NCI-H748 (cell line): ENCODE measurements at regions not wholly inside any gene's neighbourhood (a gene's known extent, or its start where the extent isn't known, plus 50 kb on each side); places are given as distances from the start of the nearest gene placed in this dataset.

Experiments used
- DNase-seq: peaks from one replicate; lab custom pipeline; 2025; ENCODE audit not compliant: unreplicated experiment; lab: John Stamatoyannopoulos, UW

GRCh38 chr10:89879121-89879520 is 177.7 kb downstream of the KIF20B start:
- DNase-seq = no peak

DNA sequence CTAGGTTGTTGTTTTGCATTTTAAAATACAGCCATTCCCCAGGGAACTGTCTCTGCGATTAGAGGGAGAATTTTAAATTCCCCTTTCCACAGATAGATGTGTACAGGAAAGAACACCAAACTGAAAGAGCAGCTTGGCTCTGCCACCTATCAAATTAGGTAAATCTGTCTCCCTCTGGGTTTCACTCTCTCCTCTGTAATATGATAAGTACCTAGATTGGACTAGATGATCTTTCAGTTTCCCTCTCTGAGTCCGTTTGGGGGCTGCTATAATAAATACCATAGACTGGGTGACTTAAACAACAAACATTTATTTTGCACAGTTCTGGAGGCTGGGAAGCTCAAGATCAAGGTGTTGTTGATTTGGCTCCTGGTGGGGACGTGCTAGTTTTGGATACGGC is 186.0 kb downstream of the KIF20B start:
- no peak for DNase-seq

- no peak for DNase-seq
Observed at GRCh38 chr10:89887830-89888229, 186.4 kb downstream of the KIF20B start.

DNA sequence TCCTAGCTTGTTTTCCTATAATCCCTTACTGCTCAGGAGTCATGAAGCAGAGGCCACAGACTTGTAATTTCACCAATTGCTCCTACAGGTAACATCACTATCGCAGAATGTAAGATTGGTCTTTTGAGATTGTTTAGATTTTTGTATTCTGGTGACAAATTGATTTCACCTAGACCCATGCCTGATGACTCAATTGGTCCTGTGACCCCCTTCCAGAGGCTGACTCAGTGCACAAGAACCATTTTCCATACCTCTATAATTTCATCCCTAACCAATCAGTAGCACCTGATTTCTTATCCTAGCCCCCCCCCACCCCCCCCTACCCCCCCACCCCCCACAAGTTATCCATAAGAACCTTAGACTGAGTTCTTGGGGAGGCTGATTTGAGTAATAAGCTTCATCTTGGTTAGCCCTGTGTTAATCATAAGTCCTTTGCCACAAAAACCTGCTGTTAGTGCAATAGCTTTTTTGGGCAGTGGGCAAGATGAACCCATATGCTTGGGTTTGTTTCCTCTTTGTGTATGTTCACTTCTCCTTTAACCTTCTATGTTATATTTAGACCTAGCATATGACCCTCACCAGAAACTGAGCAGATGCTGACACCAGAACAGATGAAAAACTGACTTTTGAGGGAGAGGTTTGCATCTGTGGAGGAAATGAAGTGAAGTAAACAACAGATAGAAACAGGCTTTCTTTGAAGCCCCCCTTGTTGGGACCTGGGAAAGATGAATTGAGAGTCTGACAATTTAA is 187.1 kb downstream of the KIF20B start:
- no peak for DNase-seq

GRCh38 chr10:89889606-89890005 is 188.2 kb downstream of the KIF20B start:
- no peak for DNase-seq

GRCh38 chr10:89891006-89891535 is 189.7 kb downstream of the KIF20B start:
- DNase-seq = no peak

GRCh38 chr10:89894051-89894450 is 192.7 kb downstream of the KIF20B start:
- DNase-seq = no peak

GRCh38 chr10:89900554-89900953 is 199.2 kb downstream of the KIF20B start:
- DNase-seq = no peak

DNA sequence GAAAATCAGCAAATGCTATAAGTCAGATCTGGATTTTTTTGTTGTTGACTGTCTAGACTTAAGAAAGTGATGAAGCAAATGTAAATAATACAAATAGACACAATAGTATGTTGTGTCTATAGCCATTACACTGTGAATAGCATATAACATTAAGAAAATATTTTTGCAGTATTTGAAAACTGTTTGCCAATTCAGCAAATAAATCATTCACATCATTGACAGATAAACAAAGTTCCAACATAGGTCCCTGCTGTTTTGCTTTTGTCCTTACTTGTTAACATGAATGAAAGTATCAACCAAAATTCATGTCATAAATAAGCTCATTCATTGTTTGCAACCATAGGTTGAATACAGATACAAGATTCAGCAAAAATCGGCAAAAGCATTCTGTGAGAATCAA is 200.5 kb downstream of the KIF20B start:
- DNase-seq = no peak

- no peak for DNase-seq
Observed at GRCh38 chr10:89904755-89905154, 203.4 kb downstream of the KIF20B start.

- DNase-seq = no peak
Observed at GRCh38 chr10:89909752-89910151, 208.4 kb downstream of the KIF20B start.

DNA sequence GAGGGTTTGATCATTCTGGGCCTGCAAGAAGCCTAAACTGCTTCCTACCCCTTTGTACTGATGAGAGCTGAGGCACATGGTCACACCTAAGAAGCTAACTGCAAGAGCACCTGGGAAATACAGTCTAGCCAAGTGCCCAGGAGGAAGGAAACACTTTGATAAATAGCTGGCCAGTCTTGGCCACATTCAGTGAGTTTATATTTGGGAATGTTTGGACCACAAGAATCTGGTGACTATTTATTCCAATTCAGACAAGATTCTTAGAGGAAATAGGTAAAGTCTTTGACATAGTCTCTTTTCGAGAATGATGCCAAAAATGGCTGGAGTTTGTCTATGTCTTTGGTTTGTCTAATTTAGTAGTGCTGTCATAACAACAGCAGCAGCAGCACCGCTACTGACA is 213.6 kb downstream of the KIF20B start:
- no peak for DNase-seq

DNA sequence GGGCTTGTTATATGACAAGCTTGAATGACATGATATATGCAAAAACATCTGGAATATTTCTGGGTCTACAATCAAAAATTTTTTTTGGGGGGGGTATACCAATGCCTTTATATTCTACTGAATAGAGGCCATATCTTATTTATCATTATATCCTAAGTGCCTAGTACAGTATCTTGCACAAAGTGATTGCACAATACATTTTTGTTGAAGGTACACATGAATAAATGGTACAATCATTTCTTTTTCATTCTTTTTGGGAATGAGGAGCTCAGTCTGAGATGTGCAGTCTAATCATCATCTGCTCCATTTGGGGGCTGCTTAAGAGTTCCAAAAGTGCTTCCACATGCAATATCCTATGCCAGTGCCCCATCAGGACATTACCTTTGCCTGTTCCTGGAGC is 214.6 kb downstream of the KIF20B start:
- no peak for DNase-seq

- DNase-seq = no peak
Observed at GRCh38 chr10:89916468-89917215, 215.3 kb downstream of the KIF20B start.

DNA sequence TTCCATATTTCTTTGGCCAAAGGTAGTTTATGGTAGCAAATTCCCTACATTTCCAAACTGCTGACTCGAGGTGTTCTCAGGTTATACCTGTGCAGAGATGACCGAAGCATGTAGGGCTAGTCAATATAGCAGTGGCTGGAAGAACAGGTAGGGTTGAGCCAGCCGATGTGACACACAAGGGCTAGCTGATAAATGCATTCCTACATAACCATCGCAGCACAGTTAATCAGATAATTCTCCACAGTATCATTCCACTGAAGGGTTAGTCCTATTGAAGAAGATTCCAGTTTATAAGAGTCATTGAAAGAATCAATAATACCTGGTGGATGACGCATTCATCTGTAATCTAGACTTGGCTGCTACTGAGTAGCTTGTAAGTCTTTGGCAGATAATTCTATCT is 220.0 kb downstream of the KIF20B start:
- DNase-seq = no peak

DNA sequence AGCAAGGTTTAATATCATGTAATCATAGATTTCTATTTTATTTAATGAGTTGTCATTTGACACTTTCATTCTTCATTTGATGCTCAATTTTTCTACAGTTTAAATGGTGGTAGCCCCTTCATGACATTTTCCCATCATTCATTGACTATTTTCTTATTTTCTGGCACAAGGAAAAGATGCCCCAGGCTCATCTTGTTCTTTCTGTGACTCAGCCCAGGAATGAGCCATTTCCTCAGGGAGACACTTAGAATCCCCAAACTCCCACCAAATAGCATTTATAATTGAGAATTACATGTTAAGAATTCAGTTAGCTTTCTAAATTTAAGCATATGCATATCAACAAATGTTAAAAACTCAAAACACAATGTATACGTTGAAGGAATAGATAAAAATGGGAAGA is 222.3 kb downstream of the KIF20B start:
- no peak for DNase-seq

DNA sequence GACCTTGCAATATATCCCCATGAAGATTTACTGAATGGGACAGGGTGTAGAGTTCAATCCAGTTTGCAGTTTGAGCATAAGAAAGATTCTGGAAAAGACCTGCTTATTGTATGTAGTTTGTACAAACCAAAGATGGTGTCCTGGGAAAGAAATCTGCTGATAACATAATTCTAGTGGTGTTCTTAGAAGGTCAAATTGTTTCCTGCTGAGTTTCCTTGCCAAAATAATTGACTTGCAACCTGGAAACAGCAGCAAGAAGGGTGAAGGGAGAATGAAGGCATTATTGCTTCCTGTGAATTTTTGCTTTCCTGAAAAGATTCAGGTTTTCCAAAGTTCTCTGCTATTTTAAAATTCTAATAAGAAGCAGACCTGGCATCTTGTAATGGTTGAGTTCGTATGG is 222.9 kb downstream of the KIF20B start:
- DNase-seq = no peak

GRCh38 chr10:89926736-89927135 is 225.3 kb downstream of the KIF20B start:
- DNase-seq = no peak

DNA sequence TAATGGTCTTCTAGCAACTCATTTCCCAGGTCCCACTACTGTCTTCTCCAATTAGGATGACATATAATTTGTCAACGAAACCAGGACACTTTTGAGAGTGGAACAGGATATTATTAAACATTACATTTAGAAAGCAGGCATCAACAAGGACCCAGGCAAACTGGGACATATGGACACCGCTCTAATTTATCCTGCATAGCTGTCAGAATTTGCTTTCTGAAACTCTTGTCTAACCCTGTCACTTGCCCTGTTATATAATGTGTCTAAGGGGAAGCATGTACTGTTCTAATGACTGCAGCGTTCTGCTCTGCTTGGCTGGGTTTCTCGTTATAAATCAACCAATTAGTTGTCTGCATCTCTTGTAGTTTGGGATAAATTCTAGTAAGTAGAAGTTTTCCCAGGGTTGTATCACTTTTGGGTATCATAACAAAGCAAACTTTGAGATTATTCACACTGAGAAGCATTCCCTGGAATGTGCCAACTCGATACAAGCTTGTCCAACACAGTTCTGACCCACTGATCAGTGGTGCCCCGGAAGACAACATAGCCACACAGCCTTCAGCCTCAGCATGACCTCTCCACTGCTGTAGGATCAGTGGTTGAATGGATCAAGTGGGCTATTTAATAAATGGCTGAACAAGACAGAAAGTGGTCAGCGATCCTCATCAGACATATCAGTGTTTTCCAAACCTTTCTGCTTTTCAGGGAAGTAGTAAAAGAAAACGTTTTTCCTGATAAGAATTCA is 228.1 kb downstream of the KIF20B start:
- no peak for DNase-seq

- DNase-seq = no peak
Observed at GRCh38 chr10:89937494-89937893, 236.1 kb downstream of the KIF20B start.

DNA sequence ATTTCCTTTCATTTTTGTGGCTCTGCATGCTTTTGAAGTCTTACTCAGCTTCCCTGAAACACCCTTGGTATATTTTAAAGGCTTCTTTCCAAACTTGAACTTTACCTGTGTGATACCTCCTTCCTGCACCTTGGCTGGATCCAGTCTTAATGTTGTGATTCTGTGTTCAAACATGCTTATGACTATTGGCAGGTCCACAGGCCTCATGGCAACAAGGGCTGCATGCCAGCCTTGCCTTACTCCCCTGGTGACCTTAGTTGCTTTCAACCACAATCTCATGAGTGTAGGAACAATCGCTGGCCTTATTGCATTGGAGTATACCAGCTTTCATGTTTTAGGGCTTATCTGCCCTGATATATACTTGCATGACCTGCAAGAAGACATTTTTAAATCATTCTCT is 238.7 kb downstream of the KIF20B start:
- no peak for DNase-seq

DNA sequence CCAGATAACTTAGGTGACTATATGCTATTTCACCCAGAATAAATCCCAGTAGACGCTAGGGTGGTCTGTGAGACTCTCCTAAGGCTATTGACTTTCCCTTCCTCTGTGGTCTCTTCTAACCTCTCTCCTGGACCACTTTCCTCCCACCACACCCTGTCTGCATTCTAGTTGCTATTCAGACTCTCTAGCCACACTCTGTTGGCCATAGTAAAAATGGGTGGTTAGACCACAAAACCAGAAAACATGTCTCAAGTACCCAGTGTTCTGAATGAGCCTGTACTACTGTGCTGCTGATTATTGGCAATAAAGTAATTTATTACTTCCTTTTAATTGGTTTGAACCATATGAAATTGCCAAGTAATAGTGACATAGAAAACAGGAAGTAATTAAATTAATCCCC is 240.8 kb downstream of the KIF20B start:
- no peak for DNase-seq
